BLaER1 treated with 17β-estradiol and CSF1 and Interleukin-3, amounts not matched to agents 10 nM and 100 nM (cell line): ENCODE measurements at regions not wholly inside any gene's neighbourhood (a gene's known extent, or its start where the extent isn't known, plus 50 kb on each side); places are given as distances from the start of the nearest gene placed in this dataset.

Source experiments
- H3K27ac ChIP-seq, 11 experiments: shearing (Covaris generic); formaldehyde crosslinking; 2 replicates each; pipeline ENCODE4 v1.8.1; 2022
- H3K27me3 ChIP-seq, 11 experiments: shearing (Covaris generic); formaldehyde crosslinking; 2 replicates each; pipeline ENCODE4 v1.8.1; 2022
- H3K36me3 ChIP-seq, 11 experiments: shearing (Covaris generic); formaldehyde crosslinking; 2 replicates each; pipeline ENCODE4 v1.8.1; 2022
- H3K4me1 ChIP-seq, 10 experiments: shearing (Covaris generic); formaldehyde crosslinking; 2 replicates each; pipeline ENCODE4 v1.8.1; 2022
- H3K4me2 ChIP-seq, 11 experiments: shearing (Covaris generic); formaldehyde crosslinking; 2 replicates each; pipeline ENCODE4 v1.8.1; 2022
- H3K4me3 ChIP-seq, 10 experiments: shearing (Covaris generic); formaldehyde crosslinking; 2 replicates each; pipeline ENCODE4 v1.8.1; 2022
- H3K9ac ChIP-seq, 11 experiments: shearing (Covaris generic); formaldehyde crosslinking; 2 replicates each; pipeline ENCODE4 v1.8.1; 2022
- H3K9me3 ChIP-seq, 11 experiments: shearing (Covaris generic); formaldehyde crosslinking; replicated peaks in 1 of 11; 2 replicates each; pipeline ENCODE4 v1.8.1; 2022
- H4K20me1 ChIP-seq, 11 experiments: shearing (Covaris generic); formaldehyde crosslinking; 2 replicates each; pipeline ENCODE4 v1.8.1; 2022
- Cebpa-rat ChIP-seq, 11 experiments: shearing (Covaris generic); IDR thresholded peaks; 2 replicates each; pipeline ENCODE4 v1.8.1; 2022

GRCh38 chr10:88092265-88092664, 228.8 kb downstream of the PTEN start:
- Histone ChIP-seq H3K4me3 (no peak overlapping the region), H3K27me3 (no peaks in the 10 kb centered on the region), H3K9me3 (peaks cover 4 to 11% (median 6%) of the 10 kb centered on the region in 11 experiments; a peak in 20 of 22 replicates), H3K9ac (no peak overlapping the region), H3K4me1 (peaks cover 6 to 26% (median 16%) of the 10 kb centered on the region in 10 experiments; a peak in 18 of 20 replicates), H3K27ac (no peak overlapping the region), H4K20me1 (no peaks in the 10 kb centered on the region), H3K36me3 (no peaks in the 10 kb centered on the region), H3K4me2 (peak overlapping the region in 3 of 11 experiments; percentile 36 to 55 (median 55); a peak in 3 of 22 replicates)
- no peak for TF ChIP-seq Cebpa-rat (IDR thresholded peaks at IDR 0.05)

DNA sequence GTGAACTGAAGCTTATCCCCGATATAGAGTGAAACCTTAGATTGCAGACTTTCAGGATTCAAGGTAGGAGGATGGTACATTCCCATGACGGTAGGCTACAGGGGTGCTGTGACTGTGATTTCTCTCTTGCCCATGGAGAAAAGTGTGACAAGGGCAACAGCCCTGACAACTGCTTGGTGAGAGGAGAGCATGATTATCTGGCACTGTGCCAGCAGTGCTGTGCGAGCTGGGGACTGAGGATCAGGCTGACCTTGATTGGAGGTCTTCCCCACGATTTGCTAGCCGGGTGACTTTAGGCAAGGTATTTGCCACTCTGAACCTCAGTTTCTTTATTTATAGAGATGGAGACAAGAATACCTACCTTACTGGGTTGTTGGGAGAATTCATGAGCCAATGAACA, 229.5 kb downstream of the PTEN start:
- Histone ChIP-seq H3K4me3 (no peak overlapping the region), H3K27ac (no peak overlapping the region), H3K36me3 (no peaks in the 10 kb centered on the region), H3K9me3 (peaks cover 6 to 16% (median 9%) of the 10 kb centered on the region in 11 experiments; a peak in 20 of 22 replicates), H4K20me1 (no peaks in the 10 kb centered on the region), H3K9ac (no peak overlapping the region), H3K4me1 (peaks cover 6 to 30% (median 18%) of the 10 kb centered on the region in 10 experiments; a peak in 18 of 20 replicates), H3K27me3 (no peaks in the 10 kb centered on the region), H3K4me2 (no peak overlapping the region)
- TF ChIP-seq Cebpa-rat (IDR thresholded peaks at IDR 0.05), result no peak

DNA sequence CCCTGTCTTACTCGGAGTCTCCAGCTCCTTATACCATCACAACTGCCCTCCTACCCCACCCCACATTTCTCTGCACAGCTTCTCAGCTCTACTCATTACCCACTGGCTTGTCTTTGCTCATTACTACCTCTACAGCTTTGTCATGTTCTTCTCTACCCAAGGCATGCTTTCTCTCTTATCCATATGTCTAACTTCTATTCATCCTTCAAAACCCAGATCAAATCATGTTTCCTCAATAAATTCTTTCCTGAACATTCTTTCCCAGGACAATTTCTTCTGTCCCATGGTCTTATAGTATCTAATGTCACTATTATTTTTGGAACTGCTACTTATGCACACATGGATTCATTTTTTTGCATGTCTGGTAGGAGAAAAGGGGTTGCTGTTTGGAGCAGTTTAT, 231.4 kb downstream of the PTEN start:
- H3K4me1 ChIP-seq, result peaks cover 6 to 30% (median 18%) of the 10 kb centered on the region in 10 experiments; a peak in 18 of 20 replicates
- H3K9ac ChIP-seq, result no peak overlapping the region
- H3K9me3 ChIP-seq, result peaks cover 6 to 16% (median 9%) of the 10 kb centered on the region in 11 experiments; a peak in 20 of 22 replicates
- H3K27ac ChIP-seq, result no peak overlapping the region
- H3K27me3 ChIP-seq, result no peaks in the 10 kb centered on the region
- no peak for TF ChIP-seq Cebpa-rat (IDR thresholded peaks at IDR 0.05)
- no peaks in the 10 kb centered on the region for H3K36me3 ChIP-seq
- H3K4me2 ChIP-seq, result no peak overlapping the region
- H3K4me3 ChIP-seq, result no peak overlapping the region
- no peaks in the 10 kb centered on the region for H4K20me1 ChIP-seq

- no peaks in the 10 kb centered on the region for H3K36me3 ChIP-seq
- no peak overlapping the region for H3K4me3 ChIP-seq
- H3K4me1 ChIP-seq, result peaks cover 6 to 29% (median 17%) of the 10 kb centered on the region in 10 experiments; a peak in 18 of 20 replicates
- TF ChIP-seq Cebpa-rat (IDR thresholded peaks at IDR 0.05), result no peak
- no peak overlapping the region for H3K9ac ChIP-seq
- no peaks in the 10 kb centered on the region for H3K27me3 ChIP-seq
- H3K4me2 ChIP-seq, result no peak overlapping the region
- H3K9me3 ChIP-seq, result peaks cover 6 to 16% (median 9%) of the 10 kb centered on the region in 11 experiments; a peak in 20 of 22 replicates
- H3K27ac ChIP-seq, result no peak overlapping the region
- no peaks in the 10 kb centered on the region for H4K20me1 ChIP-seq
These were observed 231.8 kb downstream of the PTEN start for GRCh38 chr10:88095223-88095721.

DNA sequence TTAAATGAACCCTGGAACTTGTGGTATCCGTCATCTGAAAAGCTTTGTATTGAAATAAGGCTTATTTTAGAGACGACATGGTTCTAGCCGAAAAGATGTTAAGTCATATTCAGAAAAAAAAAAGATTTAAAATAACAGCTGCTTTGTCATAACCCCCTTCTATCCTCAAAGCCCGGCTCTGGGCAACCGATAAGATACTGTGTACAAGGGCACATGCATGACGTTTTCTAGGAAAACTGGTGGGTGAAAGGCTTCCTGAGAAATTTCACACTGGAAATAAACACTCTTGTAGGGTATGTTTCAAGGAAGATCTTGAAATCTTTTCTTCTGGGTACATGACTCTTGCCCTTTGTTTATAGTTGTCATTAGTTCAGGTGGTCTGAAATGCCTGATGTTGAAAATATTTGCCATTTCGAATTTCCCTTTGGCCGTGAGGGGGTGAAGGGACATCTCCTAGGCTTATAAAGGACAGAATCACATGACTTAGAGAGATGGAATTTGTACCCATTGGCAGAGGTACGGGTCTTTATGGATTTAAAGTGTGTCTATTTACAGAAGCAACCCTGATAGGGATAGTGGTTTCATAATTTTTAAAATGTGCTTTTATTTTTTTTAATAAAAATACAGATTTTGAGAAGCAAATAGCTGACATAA, 232.5 kb downstream of the PTEN start:
- Histone ChIP-seq H3K36me3 (no peaks in the 10 kb centered on the region), H3K4me2 (no peak overlapping the region), H3K27ac (no peak overlapping the region; a peak in 2 of 22 replicates), H3K4me3 (no peak overlapping the region), H3K9me3 (peaks cover 6 to 16% (median 9%) of the 10 kb centered on the region in 11 experiments; a peak in 20 of 22 replicates), H4K20me1 (no peaks in the 10 kb centered on the region), H3K27me3 (no peaks in the 10 kb centered on the region), H3K4me1 (peaks cover 6 to 23% (median 13%) of the 10 kb centered on the region in 10 experiments; a peak in 18 of 20 replicates), H3K9ac (no peak overlapping the region)
- TF ChIP-seq Cebpa-rat (IDR thresholded peaks at IDR 0.05), result no peak

GRCh38 chr10:88097092-88097516, 233.7 kb downstream of the PTEN start:
- Histone ChIP-seq H3K27ac (peak overlapping the region in 4 of 11 experiments; percentile 19 to 58 (median 36); a peak in 5 of 22 replicates), H3K27me3 (no peaks in the 10 kb centered on the region), H3K9ac (no peak overlapping the region), H3K4me2 (peak overlapping the region in 2 of 11 experiments; percentile 0 to 24; a peak in 6 of 22 replicates), H3K36me3 (no peaks in the 10 kb centered on the region), H4K20me1 (no peaks in the 10 kb centered on the region), H3K4me1 (peaks cover 0 to 13% (median 4%) of the 10 kb centered on the region in 10 experiments; a peak in 7 of 20 replicates), H3K4me3 (no peak overlapping the region), H3K9me3 (peaks cover 6 to 16% (median 9%) of the 10 kb centered on the region in 11 experiments; a peak in 20 of 22 replicates)
- TF ChIP-seq Cebpa-rat (IDR thresholded peaks at IDR 0.05), result peak in 4 of 11 experiments; percentile 46 to 64 (median 47); a peak in 5 of 22 replicates

- TF ChIP-seq Cebpa-rat (IDR thresholded peaks at IDR 0.05), result no peak
These were observed 234.1 kb downstream of the PTEN start for GRCh38 chr10:88097536-88097935.

GRCh38 chr10:88100281-88100680, 236.9 kb downstream of the PTEN start:
- no peak overlapping the region for H3K27ac ChIP-seq
- H3K9ac ChIP-seq, result no peak overlapping the region

More at GRCh38 chr10:88097536-88097935, 234.1 kb downstream of the PTEN start:
- no peaks in the 10 kb centered on the region for H4K20me1 ChIP-seq
- no peaks in the 10 kb centered on the region for H3K27me3 ChIP-seq
- H3K9ac ChIP-seq, result no peak overlapping the region
- peak overlapping the region in 2 of 11 experiments; percentile 0 to 24; a peak in 5 of 22 replicates for H3K4me2 ChIP-seq
- H3K36me3 ChIP-seq, result no peaks in the 10 kb centered on the region
- peak overlapping the region in 4 of 11 experiments; percentile 19 to 58 (median 36); a peak in 5 of 22 replicates for H3K27ac ChIP-seq
- peaks cover 0 to 13% (median 4%) of the 10 kb centered on the region in 10 experiments; a peak in 5 of 20 replicates for H3K4me1 ChIP-seq
- peaks cover 6 to 16% (median 9%) of the 10 kb centered on the region in 11 experiments; a peak in 20 of 22 replicates for H3K9me3 ChIP-seq
- no peak overlapping the region for H3K4me3 ChIP-seq

GRCh38 chr10:88101666-88102065, 238.2 kb downstream of the PTEN start:
- Histone ChIP-seq H3K36me3 (no peaks in the 10 kb centered on the region), H3K4me1 (peaks cover 6 to 33% (median 15%) of the 10 kb centered on the region in 10 experiments), H3K27ac (no peak overlapping the region), H3K9ac (no peak overlapping the region), H3K4me3 (no peak overlapping the region), H3K27me3 (no peaks in the 10 kb centered on the region), H3K9me3 (peaks cover 5 to 11% (median 8%) of the 10 kb centered on the region in 11 experiments; a peak in 20 of 22 replicates), H4K20me1 (no peaks in the 10 kb centered on the region), H3K4me2 (no peak overlapping the region; a peak in 1 of 22 replicates)
- TF ChIP-seq Cebpa-rat (IDR thresholded peaks at IDR 0.05), result no peak

More at GRCh38 chr10:88100281-88100680, 236.9 kb downstream of the PTEN start:
- no peaks in the 10 kb centered on the region for H4K20me1 ChIP-seq
- H3K4me2 ChIP-seq, result peak overlapping the region in 1 of 11 experiments; percentile 41; a peak in 1 of 22 replicates
- no peak overlapping the region for H3K4me3 ChIP-seq
- H3K4me1 ChIP-seq, result peaks cover 0 to 22% (median 4%) of the 10 kb centered on the region in 10 experiments; a peak in 5 of 20 replicates
- no peaks in the 10 kb centered on the region for H3K27me3 ChIP-seq
- TF ChIP-seq Cebpa-rat (IDR thresholded peaks at IDR 0.05), result no peak
- H3K36me3 ChIP-seq, result no peaks in the 10 kb centered on the region
- peaks cover 6 to 16% (median 9%) of the 10 kb centered on the region in 11 experiments; a peak in 20 of 22 replicates for H3K9me3 ChIP-seq
